ENCODE measurements at regions not wholly inside any gene's neighbourhood (a gene's known extent, or its start where the extent isn't known, plus 50 kb on each side); places are given as distances from the start of the nearest gene placed in this dataset.
"Not testable (repeated sequence)": the region's sequence is repeated elsewhere in the genome, so short reads cannot be mapped to it uniquely, and the experiment has no call there.

DNA sequence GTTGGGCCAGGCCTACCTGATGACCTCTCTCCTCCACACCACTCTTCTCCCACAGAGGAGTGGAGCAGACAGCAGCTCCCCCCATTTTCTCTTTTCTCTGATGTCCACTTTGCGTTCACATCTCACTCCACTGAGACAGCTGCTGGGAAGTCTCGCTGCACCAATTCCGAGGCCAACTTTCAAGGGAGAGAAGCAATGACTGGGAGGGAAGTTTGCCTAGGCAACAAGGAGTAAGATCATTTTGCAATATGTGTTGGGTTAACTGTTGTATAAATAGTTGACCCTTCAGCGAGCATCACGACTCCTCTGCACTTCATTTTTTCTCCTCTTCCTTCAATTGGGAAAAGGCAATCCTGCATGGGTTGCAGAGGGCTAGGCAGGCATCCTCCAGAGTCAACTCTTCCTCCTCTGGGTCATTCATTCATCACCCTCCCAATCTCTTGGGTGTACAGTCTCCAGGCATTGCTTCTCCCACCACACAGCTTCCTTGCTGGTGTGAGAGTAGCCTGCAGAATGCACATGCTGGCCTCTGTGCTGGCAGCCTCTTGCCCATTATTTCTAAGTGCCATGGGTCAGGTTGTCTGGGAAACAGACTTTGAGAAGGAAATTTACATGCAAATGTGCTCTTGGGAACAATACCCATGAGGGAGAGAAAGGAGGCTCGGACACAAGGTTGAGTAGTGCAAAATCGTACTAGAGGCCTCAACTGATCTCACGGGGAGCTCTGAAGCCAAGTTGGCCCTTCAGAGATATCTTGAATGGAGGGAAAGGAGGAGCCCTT is 75.8 kb upstream of the BCAR3 start:
- DNase-seq (no peak), ATAC-seq (no peak)
- WGBS, 4 donors: 87 to 93% (median 90%) methylated on average over 8 of the region's 8 CpGs
- H3K36me3 ChIP-seq: no peaks in the 10 kb centered on the region
- peaks cover 0 to 26% (median 2%) of the 10 kb centered on the region in 12 donors for H3K4me1 ChIP-seq
- no peak overlapping the region for H3K27ac ChIP-seq
- H3K27me3 ChIP-seq: no peaks in the 10 kb centered on the region
- intact Hi-C loops (cut with DNase I): loop anchor here in 1 of 10 donors (5.0 kb wide), 1 partner anchor 35 kb away; no protein-coding TSS in a partner anchor
- H3K4me3 ChIP-seq: no peak overlapping the region
- no peak for TF ChIP-seq CTCF (IDR thresholded peaks at IDR 0.05)
- no peak for TF ChIP-seq POLR2A (IDR thresholded peaks at IDR 0.05)
- no peaks in the 10 kb centered on the region for H3K9me3 ChIP-seq

GRCh38 chr1:93756657-93757056 is 75.0 kb upstream of the BCAR3 start:
- Histone ChIP-seq H3K4me1 (peaks cover 0 to 32% (median 9%) of the 10 kb centered on the region in 12 donors), H3K4me3 (no peak overlapping the region), H3K27me3 (no peaks in the 10 kb centered on the region), H3K27ac (no peak overlapping the region), H3K36me3 (no peaks in the 10 kb centered on the region), H3K9me3 (no peaks in the 10 kb centered on the region)
- TF ChIP-seq CTCF (IDR thresholded peaks at IDR 0.05) (no peak), POLR2A (IDR thresholded peaks at IDR 0.05) (no peak)
- ATAC-seq: no peak
- intact Hi-C loops (cut with DNase I): loop anchor here in 1 of 10 donors (5.0 kb wide), 1 partner anchor 34 kb away; no protein-coding TSS in a partner anchor
- DNase-seq: no peak

GRCh38 chr1:93755251-93755715 is 73.6 kb upstream of the BCAR3 start:
- H3K4me1 ChIP-seq: peaks cover 0 to 46% (median 19%) of the 10 kb centered on the region in 12 donors
- not testable (repeated sequence) for DNase-seq, H3K4me3 ChIP-seq, H3K27me3 ChIP-seq, H3K36me3 ChIP-seq, H3K9me3 ChIP-seq, H3K27ac ChIP-seq, ATAC-seq
- intact Hi-C loops (cut with DNase I): loop anchor here in 1 of 10 donors (5.0 kb wide), 1 partner anchor 33 kb away; no protein-coding TSS in a partner anchor

DNA sequence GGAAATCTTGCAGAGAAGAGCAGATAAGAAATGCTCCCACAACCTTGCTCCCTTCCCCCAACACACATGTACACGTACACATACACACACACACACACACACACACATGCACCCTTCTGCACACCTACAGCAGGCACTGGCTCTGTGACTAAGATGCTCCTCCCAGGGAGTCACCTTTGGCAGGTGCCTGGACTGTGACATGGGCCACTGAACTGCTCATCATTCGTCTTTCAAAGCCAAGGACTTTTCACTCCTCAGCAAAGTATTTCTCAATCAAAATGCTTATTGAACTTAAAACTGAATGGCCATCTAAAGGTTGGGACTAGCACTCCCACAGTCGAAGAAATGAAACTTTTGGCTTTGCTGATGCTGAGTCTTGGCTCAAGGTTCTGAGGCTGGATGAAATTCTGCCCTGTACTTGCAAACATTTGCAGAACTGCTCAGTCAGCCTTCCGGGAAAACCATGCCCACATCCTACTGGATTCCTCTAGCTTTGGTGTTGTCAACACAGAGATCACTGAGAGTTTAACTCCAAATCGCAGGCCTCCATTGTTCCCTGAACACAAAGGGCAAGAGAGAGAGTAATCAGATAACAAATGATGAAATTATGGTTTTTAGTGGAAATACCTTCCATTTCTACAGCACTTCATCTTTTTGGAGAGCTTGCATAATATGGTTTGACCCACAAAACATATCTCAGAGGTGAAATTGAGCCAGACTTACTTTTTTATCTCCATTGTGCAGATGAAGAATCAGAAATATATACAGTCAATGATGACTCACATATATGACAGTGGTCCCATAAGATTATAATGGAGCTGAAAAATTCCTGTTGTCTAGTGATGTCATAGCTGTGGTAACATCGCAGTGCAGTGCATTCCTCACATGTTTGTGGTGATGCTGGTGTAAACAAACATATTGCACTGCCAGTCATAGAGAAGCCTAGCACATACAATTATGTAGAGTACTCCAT is 72.4 kb upstream of the BCAR3 start:
- H3K4me1 ChIP-seq: peaks cover 0 to 45% (median 21%) of the 10 kb centered on the region in 12 donors
- H3K27ac ChIP-seq: no peak overlapping the region
- H3K9me3 ChIP-seq: no peaks in the 10 kb centered on the region
- ATAC-seq: no peak
- TF ChIP-seq POLR2A (IDR thresholded peaks at IDR 0.05) (no peak), CTCF (IDR thresholded peaks at IDR 0.05) (no peak)
- intact Hi-C loops (cut with DNase I): loop anchor here in 1 of 10 donors (5.0 kb wide), 1 partner anchor 122 kb away; no protein-coding TSS in a partner anchor
- no peak overlapping the region for H3K4me3 ChIP-seq
- no peaks in the 10 kb centered on the region for H3K27me3 ChIP-seq
- WGBS, 4 donors: 60 to 71% (median 68%) methylated on average over 6 of the region's 6 CpGs
- no peak for DNase-seq
- no peaks in the 10 kb centered on the region for H3K36me3 ChIP-seq

Measured in heart left ventricle (tissue), 16 donors.